ENCODE measurements at regions not wholly inside any gene's neighbourhood (a gene's known extent, or its start where the extent isn't known, plus 50 kb on each side); places are given as distances from the start of the nearest gene placed in this dataset.

- DNase-seq: peak; percentile 89
Measured at GRCh38 chr13:29923554-29924481, 73.4 kb upstream of the UBL3 start.

- DNase-seq: no peak
Measured at GRCh38 chr13:29922896-29923295, 72.5 kb upstream of the UBL3 start.

- no peak for DNase-seq
Measured at GRCh38 chr13:29922281-29922821, 71.9 kb upstream of the UBL3 start.

GRCh38 chr13:29921542-29921941 is 71.1 kb upstream of the UBL3 start:
- DNase-seq: no peak

GRCh38 chr13:29920025-29920643 is 69.7 kb upstream of the UBL3 start:
- DNase-seq: peak; percentile 22

GRCh38 chr13:29918845-29919244 is 68.4 kb upstream of the UBL3 start:
- no peak for DNase-seq

- DNase-seq: no peak
Measured at GRCh38 chr13:29917650-29918049, 67.2 kb upstream of the UBL3 start.

- no peak for DNase-seq
Measured at GRCh38 chr13:29914581-29914980, 64.2 kb upstream of the UBL3 start.

- DNase-seq: no peak
Measured at GRCh38 chr13:29911781-29912418, 61.5 kb upstream of the UBL3 start.

- DNase-seq: no peak
Measured at GRCh38 chr13:29909975-29910674, 59.7 kb upstream of the UBL3 start.

- DNase-seq: no peak
Measured at GRCh38 chr13:29909081-29909730, 58.8 kb upstream of the UBL3 start.

GRCh38 chr13:29908416-29909080 is 58.1 kb upstream of the UBL3 start:
- DNase-seq: no peak

GRCh38 chr13:29907670-29908069 is 57.3 kb upstream of the UBL3 start:
- no peak for DNase-seq

- DNase-seq: no peak
Measured at GRCh38 chr13:29906432-29907011, 56.1 kb upstream of the UBL3 start.

GRCh38 chr13:29905845-29906244 is 55.4 kb upstream of the UBL3 start:
- no peak for DNase-seq

GRCh38 chr13:29903996-29904395 is 53.6 kb upstream of the UBL3 start:
- no peak for DNase-seq

- no peak for DNase-seq
Measured at GRCh38 chr13:29903543-29903942, 53.1 kb upstream of the UBL3 start.

- DNase-seq: no peak
Measured at GRCh38 chr13:29902632-29903305, 52.4 kb upstream of the UBL3 start.

GRCh38 chr13:29901710-29902631 is 51.6 kb upstream of the UBL3 start:
- DNase-seq: peak; percentile 41

Data from dermis blood vessel endothelial cell (primary cell).